Fibroblast of villous mesenchyme (primary cell): ENCODE measurements at regions not wholly inside any gene's neighbourhood (a gene's known extent, or its start where the extent isn't known, plus 50 kb on each side); places are given as distances from the start of the nearest gene placed in this dataset.
A peak's percentile ranks its signal among the peaks of the same experiment; 100 is the strongest.

Source experiments
- DNase-seq: peaks from one replicate; pipeline ENCODE4 v3.0.0-alpha.2; 2010; ENCODE audit warnings: low read depth
- H3K4me3 ChIP-seq: 2 replicates; pipeline ENCODE4 v1.5.1; 2011; ENCODE audit warnings: low read depth, mild to moderate bottlenecking, low read length
- TF ChIP-seq, protein P1 (sequence below): IDR thresholded peaks from 2 replicates; pipeline ENCODE4 v1.5.1; 2012; ENCODE audit warnings: low read depth, mild to moderate bottlenecking, low read length; ENCODE audit not compliant: insufficient read depth

DNA sequence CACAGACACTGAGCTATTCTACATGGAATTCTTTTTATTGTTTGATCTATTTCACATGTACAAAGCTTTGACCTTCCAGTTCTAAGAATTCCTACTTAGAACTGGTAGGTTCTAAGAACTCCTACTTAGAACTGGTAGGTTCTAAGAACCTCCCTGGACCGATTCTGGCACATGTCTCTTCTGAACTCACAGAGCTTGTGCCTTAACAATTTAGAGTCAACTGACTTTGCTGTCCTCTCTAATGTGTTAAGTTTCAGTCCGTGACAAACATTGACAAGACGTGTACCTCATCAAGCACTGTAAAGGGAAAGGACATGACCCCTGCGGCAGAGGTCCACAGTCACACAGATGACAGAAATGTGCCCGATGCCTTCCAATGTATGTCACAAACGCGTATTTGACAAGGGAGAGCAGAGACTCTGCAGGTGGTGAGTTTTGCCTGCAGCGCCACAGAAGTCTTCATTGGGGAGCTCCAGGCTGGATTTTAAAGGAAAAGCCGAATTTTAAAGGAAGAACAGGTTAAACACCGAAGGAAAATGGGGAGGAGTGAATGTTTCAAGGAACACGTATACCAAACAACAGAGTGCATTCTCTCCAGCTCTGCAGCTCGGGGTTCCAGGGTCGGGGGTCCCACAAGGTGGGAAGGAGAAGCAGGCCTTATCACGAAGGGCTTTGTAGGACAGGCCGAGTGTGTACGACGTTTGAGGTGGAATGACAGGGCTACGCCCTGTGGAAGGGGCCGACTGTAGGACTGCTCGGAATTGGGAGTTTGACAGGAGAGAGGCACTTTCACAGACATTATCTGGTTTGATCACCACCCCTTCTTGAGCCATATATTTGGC lies 161.1 kb upstream of the KLF14 start:
- no peak overlapping the region for H3K4me3 ChIP-seq
- TF ChIP-seq, protein P1, sequence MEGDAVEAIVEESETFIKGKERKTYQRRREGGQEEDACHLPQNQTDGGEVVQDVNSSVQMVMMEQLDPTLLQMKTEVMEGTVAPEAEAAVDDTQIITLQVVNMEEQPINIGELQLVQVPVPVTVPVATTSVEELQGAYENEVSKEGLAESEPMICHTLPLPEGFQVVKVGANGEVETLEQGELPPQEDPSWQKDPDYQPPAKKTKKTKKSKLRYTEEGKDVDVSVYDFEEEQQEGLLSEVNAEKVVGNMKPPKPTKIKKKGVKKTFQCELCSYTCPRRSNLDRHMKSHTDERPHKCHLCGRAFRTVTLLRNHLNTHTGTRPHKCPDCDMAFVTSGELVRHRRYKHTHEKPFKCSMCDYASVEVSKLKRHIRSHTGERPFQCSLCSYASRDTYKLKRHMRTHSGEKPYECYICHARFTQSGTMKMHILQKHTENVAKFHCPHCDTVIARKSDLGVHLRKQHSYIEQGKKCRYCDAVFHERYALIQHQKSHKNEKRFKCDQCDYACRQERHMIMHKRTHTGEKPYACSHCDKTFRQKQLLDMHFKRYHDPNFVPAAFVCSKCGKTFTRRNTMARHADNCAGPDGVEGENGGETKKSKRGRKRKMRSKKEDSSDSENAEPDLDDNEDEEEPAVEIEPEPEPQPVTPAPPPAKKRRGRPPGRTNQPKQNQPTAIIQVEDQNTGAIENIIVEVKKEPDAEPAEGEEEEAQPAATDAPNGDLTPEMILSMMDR, result no peak
- DNase-seq, result no peak

DNA sequence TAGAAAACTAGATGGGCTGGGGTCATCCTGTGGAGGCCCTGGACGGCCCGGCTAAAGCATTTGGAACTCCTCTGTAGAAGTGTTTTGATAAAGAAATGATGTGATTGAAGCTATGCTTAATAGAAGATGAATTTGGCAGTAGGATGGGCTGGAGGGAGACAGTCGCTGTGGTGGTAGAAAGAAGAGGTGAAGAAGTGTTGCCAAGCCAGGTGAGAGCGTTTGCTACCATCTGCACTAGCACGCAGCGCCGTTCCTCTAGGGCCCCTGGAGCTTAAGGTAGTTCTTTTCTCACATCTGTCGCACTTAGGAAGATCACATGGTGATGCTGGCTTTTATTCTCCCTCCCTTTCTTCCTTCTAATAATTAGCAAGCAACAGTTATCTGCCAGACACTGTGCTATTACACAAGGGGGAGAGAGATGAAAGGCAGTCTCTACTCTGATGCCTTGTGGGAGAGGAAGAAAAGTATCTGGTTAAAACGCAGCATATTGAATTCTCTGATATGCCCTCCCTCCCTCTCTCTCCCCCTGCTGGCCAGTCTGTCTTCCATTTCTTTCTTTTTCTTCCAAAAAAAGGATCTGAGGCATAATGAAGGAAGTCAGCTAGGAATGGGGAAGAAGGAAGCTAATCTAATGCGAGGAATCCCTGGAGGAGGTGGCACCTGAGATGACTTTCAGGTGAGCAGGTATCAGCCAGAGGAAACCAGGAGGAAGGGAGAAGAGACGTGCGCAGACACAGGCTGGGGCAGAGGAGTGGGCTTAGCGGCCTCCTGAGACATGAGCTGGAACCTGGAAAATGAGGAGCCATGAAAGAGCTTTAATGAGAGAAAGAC lies 162.3 kb upstream of the KLF14 start:
- peak; percentile 74 for DNase-seq
- TF ChIP-seq, protein P1, result peak; percentile 70
- H3K4me3 ChIP-seq, result no peak overlapping the region

DNA sequence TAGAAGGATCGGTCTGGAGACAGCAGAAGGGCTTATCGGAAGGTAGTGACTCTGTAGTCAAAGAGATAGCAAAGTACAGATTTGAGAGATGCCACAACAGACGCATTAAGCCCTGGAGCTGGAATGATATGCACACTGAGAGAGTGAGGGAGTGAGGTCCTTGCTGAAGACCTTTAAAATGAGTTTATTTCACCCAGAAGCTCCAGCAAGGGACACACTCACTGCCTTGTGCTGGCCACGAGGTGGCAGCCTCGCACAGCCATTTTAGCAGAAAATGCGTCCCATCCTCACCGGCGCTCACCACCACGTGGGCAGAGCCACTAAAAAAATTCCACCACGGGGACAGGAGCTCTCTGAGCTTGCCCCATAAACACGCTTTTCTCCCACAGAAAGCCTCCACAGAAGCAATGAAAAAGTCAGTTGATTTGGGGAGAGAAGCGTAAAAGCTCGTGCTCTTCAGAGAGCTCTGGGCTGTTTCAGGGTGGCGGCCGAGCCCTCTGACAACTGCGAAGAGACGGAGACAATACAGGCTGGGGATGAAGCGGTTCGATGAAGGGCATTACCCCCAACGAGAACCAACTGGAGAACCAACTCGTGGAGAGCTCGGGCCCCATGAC lies 163.0 kb upstream of the KLF14 start:
- TF ChIP-seq, protein P1, result peak; percentile 86
- no peak overlapping the region for H3K4me3 ChIP-seq
- DNase-seq, result peak; percentile 94

DNA sequence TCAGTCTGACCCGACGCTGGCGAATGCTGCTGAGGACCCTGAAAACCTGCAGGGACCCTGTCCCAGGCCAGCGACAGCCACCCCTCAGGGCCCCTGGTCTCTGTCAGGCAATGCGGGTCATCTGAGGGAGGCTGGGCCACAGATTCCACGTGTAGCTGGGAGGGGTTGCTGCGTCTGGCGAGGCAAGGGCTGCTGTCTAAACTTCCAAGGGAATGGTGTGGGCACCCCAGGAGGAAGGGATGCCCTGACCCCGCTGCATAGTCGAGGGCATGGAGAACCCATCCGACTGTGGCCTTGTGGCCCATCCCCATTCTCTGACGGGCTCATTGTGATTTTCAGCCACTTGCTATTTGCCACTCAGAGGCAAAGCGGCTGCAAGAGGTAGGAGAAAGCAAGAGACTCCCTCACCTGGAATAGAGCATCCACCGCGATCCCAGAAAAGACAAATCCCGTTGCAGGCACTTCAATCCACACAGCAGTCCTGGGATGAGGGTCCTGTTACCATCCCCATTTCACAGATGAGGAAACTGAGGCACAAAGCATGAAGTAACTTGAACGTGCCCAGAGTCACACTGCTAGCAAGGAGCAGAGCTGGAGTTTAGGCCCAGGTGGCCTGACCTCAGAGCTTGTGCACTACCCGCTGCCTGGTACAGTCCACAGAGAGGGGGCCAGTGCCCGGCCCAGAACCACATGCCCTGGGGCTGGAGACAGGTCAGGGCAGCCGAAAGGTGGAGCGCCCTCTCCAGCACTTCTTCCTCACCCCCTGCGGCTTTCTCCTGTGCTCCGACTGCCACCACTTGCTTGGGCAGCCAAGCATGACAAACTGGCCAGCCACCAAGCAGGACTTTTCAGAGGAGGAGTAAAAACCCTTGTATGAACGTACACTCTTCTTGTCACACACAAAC lies 163.8 kb upstream of the KLF14 start:
- TF ChIP-seq, protein P1, result no peak
- H3K4me3 ChIP-seq, result no peak overlapping the region
- DNase-seq, result no peak

DNA sequence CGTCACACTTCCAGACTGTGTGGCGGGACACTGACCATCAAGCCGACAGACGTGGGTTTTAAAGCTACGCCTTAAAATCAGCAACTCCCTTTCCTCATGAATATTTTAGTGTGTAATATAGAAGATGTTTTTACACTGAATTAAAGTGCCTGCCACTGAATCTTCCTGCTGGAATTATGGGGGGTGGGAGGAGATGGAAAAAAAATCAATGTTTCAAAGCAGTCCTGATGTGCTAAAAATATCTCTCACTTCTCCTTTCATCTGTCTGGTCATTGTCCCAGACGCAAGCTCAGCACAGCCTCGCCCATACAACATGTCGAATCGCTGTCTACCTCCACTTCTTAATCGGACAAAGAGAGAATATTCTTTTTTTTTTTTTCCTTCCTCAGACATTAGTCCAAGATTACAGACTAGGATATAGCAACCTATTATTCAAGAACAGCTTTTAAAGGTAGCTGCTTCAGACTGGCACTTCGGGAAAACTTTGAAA lies 165.1 kb upstream of the KLF14 start:
- TF ChIP-seq, protein P1, result no peak
- no peak for DNase-seq
- H3K4me3 ChIP-seq, result no peak overlapping the region
